ENCODE measurements at regions not wholly inside any gene's neighbourhood (a gene's known extent, or its start where the extent isn't known, plus 50 kb on each side); places are given as distances from the start of the nearest gene placed in this dataset.
"Not testable (repeated sequence)": the region's sequence is repeated elsewhere in the genome, so short reads cannot be mapped to it uniquely, and the experiment has no call there.

- CTCF ChIA-PET, result interaction anchor here (0.5 to 0.7 kb wide), 5 partner anchors 17 to 639 kb away, joined by 3 to 4 read pairs (median 3); no protein-coding TSS in a partner anchor
- H3K27ac ChIP-seq, result no peak overlapping the region
Measured at GRCh38 chr2:179336782-179337534, 72.3 kb upstream of the SESTD1 start.

GRCh38 chr2:179335732-179336131 is 71.1 kb upstream of the SESTD1 start:
- no peak for TF ChIP-seq CTCF (conservative IDR thresholded peaks at IDR 0.05; ENCODE audit: low read depth)
- CTCF ChIA-PET, result no interaction called here
- POLR2A ChIA-PET (ENCODE audit: low non-redundant PET), result no interaction called here
- no peak overlapping the region for H3K27ac ChIP-seq
- no peak for DNase-seq (ENCODE audit: low spot score)

More at GRCh38 chr2:179336782-179337534, 72.3 kb upstream of the SESTD1 start:
- no peak for DNase-seq (ENCODE audit: low spot score)
- POLR2A ChIA-PET (ENCODE audit: low non-redundant PET), result no interaction called here
- no peak for TF ChIP-seq CTCF (conservative IDR thresholded peaks at IDR 0.05; ENCODE audit: low read depth)

DNA sequence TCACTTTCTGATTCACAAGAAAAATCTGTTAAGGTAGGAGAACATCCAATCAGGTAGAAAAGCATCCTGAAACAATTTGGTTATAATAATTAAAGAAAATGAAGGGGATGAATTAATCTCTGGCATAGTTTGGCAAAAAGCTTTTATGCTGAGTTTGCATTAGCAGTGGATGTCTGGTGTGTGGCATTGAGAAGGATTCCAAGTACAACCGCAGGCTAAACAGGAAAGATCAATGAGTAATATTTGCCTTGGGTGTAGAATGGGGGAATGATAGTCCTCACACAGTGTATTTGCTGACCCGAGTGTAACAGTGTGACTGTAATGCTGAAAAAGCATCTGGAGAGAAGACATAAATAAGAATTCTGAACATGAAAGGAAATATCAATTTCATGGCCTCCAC is 68.3 kb upstream of the SESTD1 start:
- TF ChIP-seq CTCF (conservative IDR thresholded peaks at IDR 0.05; ENCODE audit: low read depth), result no peak
- peak; percentile 8 for DNase-seq (ENCODE audit: low spot score)
- ChIA-PET CTCF (interaction anchor here (0.6 kb wide), 1 partner anchor 203 kb away, joined by 3 read pairs; no protein-coding TSS in a partner anchor), POLR2A (ENCODE audit: low non-redundant PET) (no interaction called here)
- no peak overlapping the region for H3K27ac ChIP-seq

DNA sequence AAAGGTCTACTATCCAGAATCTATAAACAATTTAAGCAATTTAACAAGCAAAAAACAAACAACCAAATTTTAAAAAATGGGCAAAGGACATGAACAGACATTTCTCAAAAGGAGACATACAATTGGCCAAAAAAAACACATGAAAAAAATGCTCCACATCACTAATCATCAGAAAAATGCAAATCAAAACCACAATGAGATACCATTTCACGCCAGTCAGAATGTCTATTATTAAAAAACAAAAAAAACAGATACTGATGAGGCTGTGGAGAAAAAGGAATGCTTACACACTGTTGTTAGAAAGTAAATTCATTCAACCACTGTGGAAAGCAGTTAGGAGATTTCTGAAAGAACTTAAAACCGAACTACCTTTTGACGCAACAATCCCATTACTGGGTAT is 66.4 kb upstream of the SESTD1 start:
- no peak overlapping the region for H3K27ac ChIP-seq
- no peak for DNase-seq (ENCODE audit: low spot score)
- TF ChIP-seq CTCF (conservative IDR thresholded peaks at IDR 0.05; ENCODE audit: low read depth), result no peak
- CTCF ChIA-PET, result no interaction called here
- POLR2A ChIA-PET (ENCODE audit: low non-redundant PET), result no interaction called here

- POLR2A ChIA-PET (ENCODE audit: low non-redundant PET), result no interaction called here
Measured at GRCh38 chr2:179322289-179322688, 57.7 kb upstream of the SESTD1 start.

DNA sequence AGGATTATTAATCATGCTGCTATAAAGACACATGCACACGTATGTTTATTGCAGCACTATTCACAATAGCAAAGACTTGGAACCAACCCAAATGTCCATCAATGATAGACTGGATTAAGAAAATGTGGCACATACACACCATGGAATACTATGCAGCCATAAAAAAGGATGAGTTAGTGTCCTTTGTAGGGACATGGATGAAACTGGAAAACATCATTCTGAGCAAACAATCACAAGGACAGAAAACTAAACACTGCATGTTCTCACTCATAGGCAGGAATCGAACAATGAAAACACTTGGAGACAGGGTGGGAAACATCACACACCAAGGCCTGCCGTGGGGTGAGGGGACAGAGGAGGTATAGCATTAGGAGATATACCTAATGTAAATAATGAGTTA is 56.4 kb upstream of the SESTD1 start:
- H3K27ac ChIP-seq; DNase-seq (ENCODE audit: low spot score); CTCF ChIA-PET; POLR2A ChIA-PET (ENCODE audit: low non-redundant PET): not testable (repeated sequence)

More at GRCh38 chr2:179322289-179322688, 57.7 kb upstream of the SESTD1 start:
- no peak for TF ChIP-seq CTCF (conservative IDR thresholded peaks at IDR 0.05; ENCODE audit: low read depth)
- DNase-seq (ENCODE audit: low spot score), result no peak
- no peak overlapping the region for H3K27ac ChIP-seq
- CTCF ChIA-PET, result interaction anchor here (0.7 kb wide), 1 partner anchor 11 kb away, joined by 4 read pairs; no protein-coding TSS in a partner anchor

DNA sequence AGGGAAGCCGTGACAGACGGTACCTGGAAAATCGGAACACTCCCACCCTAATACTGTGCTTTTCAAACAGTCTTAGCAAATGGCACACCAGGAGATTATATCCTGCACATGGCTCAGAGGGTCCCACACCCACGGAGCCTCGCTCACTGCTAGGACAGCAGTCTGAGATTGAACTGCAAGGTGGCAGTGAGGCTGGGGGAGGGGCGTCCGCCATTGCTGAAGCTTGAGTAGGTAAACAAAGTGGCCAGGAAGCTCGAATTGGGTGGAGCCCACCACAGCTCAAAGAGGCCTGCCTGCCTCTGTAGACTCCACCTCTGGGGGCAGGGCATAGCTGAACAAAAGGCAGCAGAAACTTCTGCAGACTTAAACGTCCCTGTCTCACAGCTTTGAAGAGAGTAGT is 50.1 kb upstream of the SESTD1 start:
- CTCF ChIA-PET; H3K27ac ChIP-seq; POLR2A ChIA-PET (ENCODE audit: low non-redundant PET); DNase-seq (ENCODE audit: low spot score): not testable (repeated sequence)
